GM18520 (cell line): ENCODE measurements at regions not wholly inside any gene's neighbourhood (a gene's known extent, or its start where the extent isn't known, plus 50 kb on each side); places are given as distances from the start of the nearest gene placed in this dataset.

Experiments used
- ATAC-seq: cut with Tn5 transposase; IDR thresholded peaks from one replicate; pipeline ENCODE4 v1.9.1; 2021; ENCODE audit not compliant: unreplicated experiment

DNA sequence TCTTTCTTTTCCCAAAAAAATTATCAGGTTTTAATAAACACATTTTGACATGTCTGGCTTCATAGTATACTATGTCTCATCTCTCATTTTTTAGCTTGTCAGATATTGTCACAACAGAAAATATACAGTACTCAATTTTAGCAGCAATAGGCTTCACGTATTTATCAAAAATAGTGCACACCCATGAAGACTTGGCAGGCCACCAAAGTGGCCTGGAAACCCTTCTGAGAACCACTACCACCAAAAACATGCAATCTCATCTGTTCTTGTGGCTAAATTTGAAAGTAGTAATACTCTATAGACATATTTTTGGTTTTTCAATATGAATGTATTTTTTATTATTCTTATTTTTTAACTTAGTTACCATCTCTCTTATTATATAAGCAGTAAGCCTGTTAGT, 1094.5 kb upstream of the LRRN3 start:
- no peak for ATAC-seq

DNA sequence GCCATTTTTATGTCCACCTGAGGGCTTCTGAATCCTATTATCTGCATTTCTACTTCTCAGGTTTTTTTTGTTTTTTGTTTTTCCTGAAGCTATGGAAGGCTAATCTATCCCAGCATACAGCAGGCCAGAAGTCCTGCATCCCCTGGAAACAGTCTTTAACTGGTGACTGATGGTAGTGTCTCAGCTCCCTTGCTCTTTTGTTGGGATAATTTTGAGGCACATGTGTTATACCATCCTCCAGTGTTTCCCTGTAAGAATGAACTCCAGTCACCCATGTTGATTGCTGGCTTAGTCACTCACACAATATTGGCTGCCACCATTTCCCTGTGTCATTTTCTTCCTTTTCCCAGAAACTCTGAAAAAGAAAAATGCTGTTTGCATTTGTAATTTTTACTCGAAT, 1094.0 kb upstream of the LRRN3 start:
- ATAC-seq = no peak

DNA sequence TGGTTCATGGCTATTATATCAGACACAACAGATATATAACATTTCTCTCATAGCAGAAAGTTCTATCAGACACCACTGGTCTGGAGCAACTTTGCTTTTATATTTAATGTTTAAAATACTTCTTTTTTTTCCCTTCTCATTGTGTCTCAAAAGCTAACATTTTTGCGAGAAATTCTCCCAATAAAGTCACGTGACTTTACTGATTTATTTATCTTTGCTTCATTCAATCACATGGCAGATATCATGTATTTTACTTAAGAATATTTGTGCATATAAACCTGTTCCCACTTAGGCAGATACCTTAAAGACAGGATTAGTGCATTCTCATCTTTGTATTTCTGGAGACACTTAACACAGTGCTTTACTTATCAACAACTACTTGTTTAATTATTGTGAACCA, 1093.1 kb upstream of the LRRN3 start:
- ATAC-seq = no peak

GRCh38 chr7:110001254-110001938, 1089.5 kb upstream of the LRRN3 start:
- ATAC-seq = no peak

DNA sequence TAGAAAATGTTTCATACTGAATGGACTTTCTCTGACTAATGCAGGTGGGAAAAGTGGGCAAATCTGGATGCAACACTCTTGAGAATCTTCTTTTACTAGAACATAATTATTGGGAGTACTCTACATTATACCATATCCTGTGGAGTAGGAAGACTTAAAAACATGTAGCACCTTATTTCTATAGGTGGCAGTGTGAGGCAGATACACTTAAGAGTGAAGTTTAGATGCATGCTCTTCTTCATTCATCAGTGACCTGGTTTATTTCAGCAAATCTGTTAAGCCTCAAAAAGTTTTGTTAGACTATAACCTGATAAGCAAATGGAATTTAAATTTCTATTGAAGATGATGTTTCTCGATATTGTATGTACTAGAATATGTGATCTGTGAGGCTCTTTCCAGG, 1087.1 kb upstream of the LRRN3 start:
- ATAC-seq = no peak

GRCh38 chr7:110007320-110008063, 1083.4 kb upstream of the LRRN3 start:
- peak; percentile 46 for ATAC-seq

DNA sequence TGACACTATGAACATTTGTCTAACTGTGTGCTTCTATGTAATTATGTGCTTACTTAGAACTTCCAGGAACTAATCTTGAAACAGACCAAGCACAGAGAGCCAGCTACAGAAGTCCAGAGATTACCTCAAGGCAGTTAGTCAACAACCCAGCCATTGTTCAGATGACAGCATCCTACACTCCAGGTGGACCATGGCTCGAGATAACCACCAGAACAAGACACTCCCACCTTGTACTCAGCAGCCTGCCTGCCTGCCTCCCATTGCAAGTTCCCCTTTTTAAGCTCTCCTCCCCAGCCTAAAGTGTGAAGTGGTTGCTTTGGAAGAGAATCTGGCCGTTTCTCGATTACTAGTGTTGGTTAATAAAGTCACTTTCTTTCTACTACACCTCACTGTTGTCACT, 1080.6 kb upstream of the LRRN3 start:
- no peak for ATAC-seq

DNA sequence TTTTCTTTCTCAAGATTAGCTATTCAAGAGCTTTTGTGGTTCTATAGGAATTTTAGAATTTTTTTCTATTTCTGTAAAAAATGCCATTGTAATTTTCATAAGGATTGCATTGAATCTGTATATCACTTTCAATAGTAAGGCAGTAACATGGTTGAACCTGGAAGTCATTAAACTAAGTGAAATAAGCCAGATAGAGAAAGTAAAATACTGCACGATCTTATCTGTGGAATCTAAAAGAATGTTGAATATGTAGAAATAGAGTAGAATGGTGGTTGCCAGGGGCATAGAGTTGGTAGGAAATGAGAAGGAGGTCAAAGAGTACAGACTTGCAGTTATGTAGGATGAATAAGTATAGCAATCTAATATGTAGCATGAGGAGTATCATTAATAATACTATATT, 1073.5 kb upstream of the LRRN3 start:
- ATAC-seq = no peak

DNA sequence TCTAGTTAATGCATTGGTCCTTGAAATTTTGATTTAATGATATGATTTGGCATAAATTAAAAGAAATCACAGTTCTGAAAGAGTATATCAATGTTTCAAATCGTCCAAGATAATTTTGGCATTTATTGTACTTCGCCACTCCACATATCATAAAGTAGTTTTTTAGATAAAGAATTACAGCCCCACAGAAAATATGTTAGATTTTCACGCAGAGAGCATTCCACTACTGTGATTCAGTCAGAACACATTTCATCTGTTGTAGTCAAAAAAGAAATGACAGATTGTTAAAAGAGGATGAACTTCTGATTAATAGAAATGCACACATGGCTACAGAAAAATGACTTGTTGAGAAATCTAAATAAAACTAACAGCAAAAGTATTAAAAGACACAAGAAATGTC, 1063.5 kb upstream of the LRRN3 start:
- ATAC-seq = no peak

DNA sequence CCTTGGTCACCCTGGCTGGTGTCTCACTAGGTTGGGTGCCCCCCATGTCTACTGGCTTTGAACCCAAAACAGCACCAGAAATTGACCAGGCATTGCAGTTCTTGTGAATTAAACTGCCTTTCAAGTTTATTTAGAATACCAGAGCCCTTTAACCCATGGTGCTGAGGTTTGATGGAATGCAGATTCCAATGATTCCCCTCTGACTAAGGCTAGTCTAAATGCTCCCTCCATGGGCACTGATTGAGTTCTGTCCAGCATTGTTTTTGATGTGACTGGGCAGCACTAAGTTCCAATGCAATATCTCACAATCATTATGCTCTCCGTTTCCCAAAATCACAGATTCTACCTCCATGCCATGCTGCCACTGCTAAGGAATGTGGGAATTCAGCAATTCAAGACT, 1047.4 kb upstream of the LRRN3 start:
- no peak for ATAC-seq

- ATAC-seq = no peak
Measured at GRCh38 chr7:110050785-110051184, 1040.1 kb upstream of the LRRN3 start.

GRCh38 chr7:110051372-110051771, 1039.6 kb upstream of the LRRN3 start:
- no peak for ATAC-seq

GRCh38 chr7:110056331-110056730, 1034.6 kb upstream of the LRRN3 start:
- ATAC-seq = no peak

DNA sequence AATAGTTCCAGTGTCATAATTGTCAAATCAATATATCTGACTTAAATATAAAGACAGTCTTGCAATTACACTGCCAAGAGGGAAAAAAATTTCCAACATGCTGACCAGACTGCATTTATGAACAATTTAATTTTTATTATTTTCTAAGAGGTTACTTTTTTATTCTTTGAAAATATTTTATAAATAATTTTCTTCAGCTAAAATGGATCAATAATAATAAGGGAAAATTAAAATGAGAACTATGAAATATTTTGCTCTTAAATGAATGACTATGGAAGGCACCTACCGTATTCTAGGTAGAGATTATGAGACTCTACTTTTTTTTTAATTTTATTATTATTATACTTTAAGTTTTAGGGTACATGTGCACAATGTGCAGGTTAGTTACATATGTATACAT, 1032.5 kb upstream of the LRRN3 start:
- ATAC-seq = no peak

DNA sequence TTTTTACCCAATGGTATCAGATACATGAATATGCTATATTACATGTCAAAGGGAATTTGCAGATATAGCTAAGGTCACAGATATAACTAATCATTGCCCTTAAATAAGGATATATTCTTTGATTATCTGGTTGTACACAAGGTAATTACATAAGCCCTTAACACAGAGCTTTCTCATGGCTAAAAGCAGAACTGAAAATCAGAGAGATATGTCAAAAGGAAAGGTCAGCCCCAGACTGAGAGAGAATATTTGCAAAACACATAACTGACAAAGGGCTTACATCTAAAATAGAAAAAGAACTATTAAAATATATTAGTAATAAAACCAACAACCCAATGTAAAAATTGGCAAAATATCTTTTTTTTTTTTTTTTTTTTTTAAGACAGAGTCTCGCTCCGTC, 1029.5 kb upstream of the LRRN3 start:
- no peak for ATAC-seq

GRCh38 chr7:110065121-110065520, 1025.8 kb upstream of the LRRN3 start:
- ATAC-seq = no peak

DNA sequence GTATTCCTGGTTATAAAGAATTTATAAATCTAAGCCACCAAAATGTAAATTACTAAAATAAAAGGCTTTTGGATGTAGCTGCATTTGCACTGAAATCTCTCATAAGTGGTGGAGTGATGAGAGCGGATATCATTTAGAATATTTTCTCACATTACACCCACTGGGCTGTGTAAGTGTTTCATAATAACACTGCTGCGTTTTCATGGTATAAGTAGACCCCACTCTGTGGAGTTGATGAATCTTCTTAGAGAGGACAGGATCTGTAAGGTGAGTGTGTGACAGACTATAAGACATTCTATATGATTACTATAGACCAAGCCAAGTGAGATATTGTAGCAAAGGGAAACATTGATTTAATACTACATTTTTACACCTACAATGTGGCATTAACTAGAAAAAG, 1024.1 kb upstream of the LRRN3 start:
- ATAC-seq = no peak

GRCh38 chr7:110071192-110071591, 1019.7 kb upstream of the LRRN3 start:
- ATAC-seq = no peak

DNA sequence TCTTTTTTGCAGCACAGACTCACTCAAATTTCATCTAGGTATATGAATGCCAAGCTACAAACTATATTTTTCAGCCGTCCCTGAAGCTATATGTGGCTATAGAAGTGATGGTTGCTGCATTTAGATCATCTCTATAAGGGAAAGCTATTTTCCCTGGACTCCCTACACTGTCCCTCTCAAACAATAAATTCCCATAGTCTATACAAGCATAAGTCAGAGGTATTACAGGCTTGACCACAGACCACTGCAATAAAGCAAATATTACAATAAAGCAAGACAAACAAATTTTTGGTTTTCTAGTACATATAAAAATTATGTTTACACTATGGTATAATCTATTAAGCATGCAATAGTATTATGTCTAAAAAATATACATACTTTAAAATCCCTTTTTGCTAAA, 1015.5 kb upstream of the LRRN3 start:
- no peak for ATAC-seq

GRCh38 chr7:110076194-110076593, 1014.7 kb upstream of the LRRN3 start:
- no peak for ATAC-seq

- no peak for ATAC-seq
Measured at GRCh38 chr7:110084181-110084807, 1006.6 kb upstream of the LRRN3 start.

GRCh38 chr7:110090110-110090820, 1000.7 kb upstream of the LRRN3 start:
- ATAC-seq = no peak
